Fibroblast of mammary gland (primary cell): ENCODE measurements at regions not wholly inside any gene's neighbourhood (a gene's known extent, or its start where the extent isn't known, plus 50 kb on each side); places are given as distances from the start of the nearest gene placed in this dataset.

Experiments
- DNase-seq: peaks from one replicate; pipeline ENCODE4 v3.0.0-alpha.2; 2010; ENCODE audit warnings: low read depth
- H3K4me3 ChIP-seq: 2 replicates; pipeline ENCODE4 v1.5.1; 2011; ENCODE audit warnings: low read depth, mild to moderate bottlenecking, low read length, moderate library complexity; ENCODE audit not compliant: control insufficient read depth
- CTCF ChIP-seq: conservative IDR thresholded peaks from 2 replicates; pipeline ENCODE4 v1.5.1; 2011; ENCODE audit warnings: low read depth, low read length, inconsistent platforms; ENCODE audit not compliant: control insufficient read depth, insufficient read depth

- TF ChIP-seq CTCF = no peak
- no peak overlapping the region for H3K4me3 ChIP-seq
Measured at GRCh38 chr20:51886341-51886740, 84.0 kb upstream of the SALL4 start.

DNA sequence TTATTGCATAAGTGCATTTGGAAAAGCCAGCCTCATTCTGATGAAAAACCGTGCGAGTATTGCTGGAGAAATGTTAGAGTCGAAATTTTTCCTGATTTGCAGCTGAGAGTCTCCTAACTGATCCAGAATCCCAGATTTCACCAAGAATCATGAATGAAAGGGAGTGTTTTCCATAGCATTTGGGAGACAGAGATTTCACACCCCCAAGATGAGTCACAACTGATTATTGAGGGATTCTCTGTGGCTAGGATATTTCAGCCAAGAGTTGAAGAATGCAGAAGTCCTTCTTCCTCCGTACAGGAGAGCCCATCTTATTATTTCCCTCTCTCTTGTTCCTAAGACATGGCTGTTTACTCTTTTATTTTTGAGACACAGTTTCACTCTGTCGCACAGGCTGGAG lies 82.2 kb upstream of the SALL4 start:
- no peak for TF ChIP-seq CTCF
- DNase-seq = peak; percentile 34
- H3K4me3 ChIP-seq = no peak overlapping the region

More at GRCh38 chr20:51886341-51886740, 84.0 kb upstream of the SALL4 start:
- DNase-seq = no peak

DNA sequence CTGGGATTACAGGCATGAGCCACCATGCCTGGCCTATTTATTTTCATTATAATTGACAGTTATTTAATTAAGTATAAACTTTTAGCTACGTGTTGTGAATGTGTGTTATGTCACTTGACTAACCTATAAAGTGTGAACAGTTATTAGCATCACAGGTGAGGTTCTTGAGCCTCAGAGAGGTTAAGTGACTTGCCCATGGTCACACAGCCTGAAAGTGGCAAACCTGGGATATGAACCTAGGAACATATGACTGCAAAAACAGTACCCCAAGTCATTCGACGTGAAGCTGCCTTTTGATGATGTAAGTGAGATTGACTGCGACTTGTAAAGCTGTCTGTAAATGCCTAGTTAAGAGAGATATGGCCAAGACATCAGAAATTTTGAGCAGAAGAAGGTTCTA lies 77.9 kb upstream of the SALL4 start:
- DNase-seq = no peak
- TF ChIP-seq CTCF = no peak

DNA sequence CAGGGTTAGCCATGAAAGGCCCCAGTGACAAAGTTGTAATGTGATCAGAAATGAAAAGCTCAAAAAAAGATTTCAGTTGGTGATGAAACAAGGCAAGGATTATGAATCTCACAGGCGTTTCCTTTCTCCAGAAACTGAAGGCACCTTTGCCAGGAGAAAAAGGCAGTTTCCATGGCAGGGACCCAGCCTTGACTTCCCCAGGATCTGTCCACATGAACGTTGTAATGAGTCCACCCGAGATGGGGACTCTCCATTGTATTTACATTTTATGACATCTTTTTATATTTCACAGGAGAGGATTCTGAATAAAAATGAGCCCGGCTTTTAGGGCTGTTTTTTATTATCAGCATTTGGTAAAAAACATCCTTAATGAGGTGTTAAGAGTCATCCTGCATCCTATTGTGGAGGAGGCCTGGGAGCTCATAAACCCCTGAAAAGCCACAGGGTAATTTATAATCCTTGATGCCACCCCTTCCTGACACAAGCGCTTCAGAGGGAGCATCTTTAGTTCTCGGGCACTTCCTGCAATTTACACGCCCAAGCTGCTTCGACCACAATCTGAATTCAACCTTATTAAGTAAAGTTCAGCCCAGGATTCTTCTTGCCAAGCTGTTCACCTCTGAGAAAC lies 74.1 kb upstream of the SALL4 start:
- H3K4me3 ChIP-seq = no peak overlapping the region
- no peak for DNase-seq
- TF ChIP-seq CTCF = no peak

More for the DNA sequence above, 77.9 kb upstream of the SALL4 start:
- H3K4me3 ChIP-seq = no peak overlapping the region

DNA sequence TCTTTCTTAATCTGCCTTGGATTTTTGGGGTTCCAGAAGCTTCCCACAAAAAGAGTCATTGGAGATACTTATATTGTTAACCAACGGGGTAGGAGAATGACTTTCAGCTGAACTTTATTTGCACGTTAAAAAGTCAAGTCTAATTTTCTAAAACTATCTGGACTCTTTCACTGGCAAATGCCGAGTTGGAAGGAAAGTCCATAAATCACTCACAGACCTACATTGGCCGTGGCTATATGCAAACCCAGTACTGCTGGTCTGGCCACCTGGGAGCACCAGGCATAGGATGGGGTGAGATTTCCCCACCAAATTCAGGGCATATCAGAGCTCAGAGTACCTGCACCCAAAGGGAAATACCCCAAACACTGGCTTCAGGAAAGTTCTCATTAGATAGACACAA lies 71.3 kb upstream of the SALL4 start:
- TF ChIP-seq CTCF = no peak
- H3K4me3 ChIP-seq = no peak overlapping the region
- no peak for DNase-seq

- DNase-seq = no peak
- H3K4me3 ChIP-seq = no peak overlapping the region
- no peak for TF ChIP-seq CTCF
Measured at GRCh38 chr20:51871943-51872342, 69.6 kb upstream of the SALL4 start.

GRCh38 chr20:51869002-51869401 lies 66.7 kb upstream of the SALL4 start:
- no peak for TF ChIP-seq CTCF
- H3K4me3 ChIP-seq = no peak overlapping the region
- no peak for DNase-seq
